ENCODE measurements at regions not wholly inside any gene's neighbourhood (a gene's known extent, or its start where the extent isn't known, plus 50 kb on each side); places are given as distances from the start of the nearest gene placed in this dataset.

DNA sequence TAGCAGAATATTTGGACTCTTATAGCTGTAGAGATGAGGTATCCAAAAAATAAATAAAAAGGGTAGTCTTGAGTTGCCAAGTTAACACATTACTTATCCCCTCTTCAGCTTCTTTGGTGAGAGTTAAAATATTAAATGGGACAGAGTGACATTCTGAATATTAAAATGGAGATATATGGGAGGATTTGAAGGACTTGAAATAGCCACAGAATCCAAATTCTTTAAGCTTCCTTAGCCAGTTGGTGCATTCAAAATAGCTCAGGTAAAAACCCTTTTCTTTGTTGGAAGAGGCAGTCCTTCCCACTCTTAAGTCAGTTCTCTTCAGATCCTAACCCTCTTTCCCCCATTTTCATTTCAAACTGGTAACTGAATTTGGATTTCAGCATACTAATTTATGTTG lies 130.1 kb upstream of the KLF12 start:
- H3K14ac ChIP-seq (ENCODE audit: insufficient read length), result no peak overlapping the region
- no peak overlapping the region for H3K4me3 ChIP-seq (ENCODE audit: extremely low read depth in 1 of 4, insufficient read depth in 2 of 4, low read depth in 3 of 4, low read length in 4 of 4)
- no peak overlapping the region for H4K5ac ChIP-seq (ENCODE audit: insufficient read length, low read depth, low read length)
- no peak for FAIRE-seq
- H2BK15ac ChIP-seq (ENCODE audit: low read length), result no peak overlapping the region
- no peaks in the 10 kb centered on the region for H3K79me2 ChIP-seq (ENCODE audit: control insufficient read depth in 1 of 2, insufficient read depth in 2 of 2, low read length in 2 of 2)
- H3K9me3 ChIP-seq (ENCODE audit: insufficient read depth in 2 of 2, low read depth in 1 of 2, low read length in 1 of 2), result peaks cover 3 to 11% of the 10 kb centered on the region in 2 experiments; a peak in 2 of 4 replicates
- no peak overlapping the region for H2AFZ ChIP-seq (ENCODE audit: low read length)
- H3K27me3 ChIP-seq (replicated peaks in 1 of 4; ENCODE audit: control insufficient read depth in 3 of 4, extremely low read depth in 1 of 4, insufficient read depth in 3 of 4, low read length in 3 of 4), result no peaks in the 10 kb centered on the region
- H3K4me2 ChIP-seq (ENCODE audit: insufficient read depth in 1 of 2, low read depth in 2 of 2, low read length in 2 of 2), result no peak overlapping the region
- no peak overlapping the region for H3K23ac ChIP-seq (ENCODE audit: insufficient read length)
- no peak overlapping the region for H3K4ac ChIP-seq (replicated peaks; ENCODE audit: insufficient read length, low read depth, low read length)
- H3K27ac ChIP-seq (ENCODE audit: low read depth, low read length), result no peak overlapping the region
- no peak overlapping the region for H4K91ac ChIP-seq (replicated peaks; ENCODE audit: insufficient read length, low read length)
- POLR2A ChIA-PET (ENCODE audit: partially characterized antibody), result no interaction called here
- no peaks in the 10 kb centered on the region for H3K79me1 ChIP-seq (ENCODE audit: low read depth, low read length)
- H3K56ac ChIP-seq (replicated peaks; ENCODE audit: insufficient read length, low read depth, low read length), result no peak overlapping the region
- H2AK5ac ChIP-seq (ENCODE audit: low read depth, low read length), result no peak overlapping the region
- TF ChIP-seq CHD1 (IDR thresholded peaks at IDR 0.05; ENCODE audit: low read depth, low read length), result no peak
- TF ChIP-seq POLR2A (IDR thresholded peaks at IDR 0.05; ENCODE audit: control extremely low read depth in 1 of 2, low read depth in 2 of 2, low read length in 2 of 2), result no peak
- no peak for TF ChIP-seq GABPA (IDR thresholded peaks at IDR 0.05; ENCODE audit: borderline replicate concordance, insufficient read depth, low read length)
- TF ChIP-seq NRF1 (IDR thresholded peaks at IDR 0.05; ENCODE audit: low read depth, low read length), result no peak
- TF ChIP-seq HDAC2 (IDR thresholded peaks at IDR 0.05; ENCODE audit: borderline replicate concordance in 1 of 2, low read depth in 2 of 2, low read length in 2 of 2), result no peak
- TF ChIP-seq MAFK (IDR thresholded peaks at IDR 0.05; ENCODE audit: low read depth, low read length), result no peak
- TF ChIP-seq EP300 (IDR thresholded peaks at IDR 0.05; ENCODE audit: borderline replicate concordance in 1 of 2, low read depth in 2 of 2, low read length in 2 of 2), result no peak
- TF ChIP-seq POU5F1 (IDR thresholded peaks at IDR 0.05; ENCODE audit: low read depth, low read length), result no peak
- TF ChIP-seq TAF1 (IDR thresholded peaks at IDR 0.05; ENCODE audit: low read depth, low read length), result no peak
- TF ChIP-seq, protein P1, sequence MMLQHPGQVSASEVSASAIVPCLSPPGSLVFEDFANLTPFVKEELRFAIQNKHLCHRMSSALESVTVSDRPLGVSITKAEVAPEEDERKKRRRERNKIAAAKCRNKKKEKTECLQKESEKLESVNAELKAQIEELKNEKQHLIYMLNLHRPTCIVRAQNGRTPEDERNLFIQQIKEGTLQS (IDR thresholded peaks at IDR 0.05; ENCODE audit: insufficient read depth, low read depth, low read length), result no peak
- no peak for TF ChIP-seq FOSL1 (IDR thresholded peaks at IDR 0.05; ENCODE audit: insufficient read depth, low read depth, low read length)
- no peak for TF ChIP-seq CREB1 (IDR thresholded peaks at IDR 0.05)
- H3K4me1 ChIP-seq (replicated peaks in 1 of 4; ENCODE audit: control insufficient read depth in 3 of 4, insufficient read depth in 4 of 4, low read length in 3 of 4), result no peaks in the 10 kb centered on the region
- DNase-seq (ENCODE audit: low read depth in 1 of 2, low spot score in 2 of 2), result no peak
- no peak overlapping the region for H2BK120ac ChIP-seq (replicated peaks; ENCODE audit: low read depth, low read length)
- H3K18ac ChIP-seq (ENCODE audit: extremely low read depth, low read length), result no peak overlapping the region
- H4K20me1 ChIP-seq (replicated peaks in 1 of 2; ENCODE audit: control insufficient read depth in 1 of 2, insufficient read depth in 2 of 2, low read length in 2 of 2), result no peaks in the 10 kb centered on the region
- no peak overlapping the region for H3K9ac ChIP-seq (replicated peaks in 1 of 4; ENCODE audit: extremely low read depth in 1 of 4, low read depth in 3 of 4, low read length in 3 of 4)
- H3K23me2 ChIP-seq (ENCODE audit: low read depth, low read length), result no peaks in the 10 kb centered on the region
- H2BK20ac ChIP-seq (ENCODE audit: low read length), result no peak overlapping the region
- no peak overlapping the region for H2BK5ac ChIP-seq (ENCODE audit: low read depth, low read length)
- no peak overlapping the region for H4K8ac ChIP-seq (ENCODE audit: extremely low read depth, insufficient read depth, low read length)
- no peaks in the 10 kb centered on the region for H3K36me3 ChIP-seq (ENCODE audit: control insufficient read depth in 2 of 4, insufficient read depth in 4 of 4, low read length in 3 of 4)
- CTCF ChIA-PET (ENCODE audit: partially characterized antibody), result interaction anchor here (1.0 to 2.3 kb wide), 3 partner anchors 12 to 22 kb away, joined by 3 to 4 read pairs (median 3); no protein-coding TSS in a partner anchor
- H2BK12ac ChIP-seq (ENCODE audit: low read depth, low read length), result no peak overlapping the region
